ENCODE measurements at regions not wholly inside any gene's neighbourhood (a gene's known extent, or its start where the extent isn't known, plus 50 kb on each side); places are given as distances from the start of the nearest gene placed in this dataset.

DNA sequence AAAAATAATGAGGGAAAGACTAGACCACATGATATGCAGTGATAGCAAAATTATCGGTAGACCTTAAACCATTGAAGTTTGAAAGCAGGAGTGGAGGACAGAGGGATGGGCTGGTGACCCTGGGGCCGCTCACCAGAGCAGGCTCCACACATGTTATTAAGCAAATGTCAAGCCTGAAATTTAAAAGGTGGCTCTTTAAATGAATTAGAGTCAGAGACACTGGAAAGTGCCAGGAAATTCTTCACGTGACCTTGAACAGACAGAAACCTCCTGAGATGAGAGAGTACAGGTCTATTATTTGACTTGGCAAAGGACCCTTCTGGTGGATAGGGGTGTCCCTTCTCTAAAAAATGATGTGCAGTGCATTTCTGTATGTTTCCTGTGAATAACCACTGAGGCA is 111.0 kb upstream of the CPEB4 start:
- TF ChIP-seq, protein P1, sequence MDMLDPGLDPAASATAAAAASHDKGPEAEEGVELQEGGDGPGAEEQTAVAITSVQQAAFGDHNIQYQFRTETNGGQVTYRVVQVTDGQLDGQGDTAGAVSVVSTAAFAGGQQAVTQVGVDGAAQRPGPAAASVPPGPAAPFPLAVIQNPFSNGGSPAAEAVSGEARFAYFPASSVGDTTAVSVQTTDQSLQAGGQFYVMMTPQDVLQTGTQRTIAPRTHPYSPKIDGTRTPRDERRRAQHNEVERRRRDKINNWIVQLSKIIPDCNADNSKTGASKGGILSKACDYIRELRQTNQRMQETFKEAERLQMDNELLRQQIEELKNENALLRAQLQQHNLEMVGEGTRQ (CRISPR knock-in tag; IDR thresholded peaks at IDR 0.05), result no peak
- TF ChIP-seq EMX1 (CRISPR knock-in tag; IDR thresholded peaks at IDR 0.05) (no peak), ESRRA (CRISPR knock-in tag; IDR thresholded peaks at IDR 0.05; ENCODE audit: borderline replicate concordance) (no peak), NR2C2 (CRISPR knock-in tag; IDR thresholded peaks at IDR 0.05) (no peak), CREM (CRISPR knock-in tag; IDR thresholded peaks at IDR 0.05) (no peak), SP1 (CRISPR knock-in tag; conservative IDR thresholded peaks at IDR 0.05) (no peak), IRF2 (CRISPR knock-in tag; IDR thresholded peaks at IDR 0.05; ENCODE audit: borderline replicate concordance, low read depth) (no peak)
- TF ChIP-seq, protein P2, sequence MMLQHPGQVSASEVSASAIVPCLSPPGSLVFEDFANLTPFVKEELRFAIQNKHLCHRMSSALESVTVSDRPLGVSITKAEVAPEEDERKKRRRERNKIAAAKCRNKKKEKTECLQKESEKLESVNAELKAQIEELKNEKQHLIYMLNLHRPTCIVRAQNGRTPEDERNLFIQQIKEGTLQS (CRISPR knock-in tag; conservative IDR thresholded peaks at IDR 0.05), result no peak
- TF ChIP-seq, protein P3, sequence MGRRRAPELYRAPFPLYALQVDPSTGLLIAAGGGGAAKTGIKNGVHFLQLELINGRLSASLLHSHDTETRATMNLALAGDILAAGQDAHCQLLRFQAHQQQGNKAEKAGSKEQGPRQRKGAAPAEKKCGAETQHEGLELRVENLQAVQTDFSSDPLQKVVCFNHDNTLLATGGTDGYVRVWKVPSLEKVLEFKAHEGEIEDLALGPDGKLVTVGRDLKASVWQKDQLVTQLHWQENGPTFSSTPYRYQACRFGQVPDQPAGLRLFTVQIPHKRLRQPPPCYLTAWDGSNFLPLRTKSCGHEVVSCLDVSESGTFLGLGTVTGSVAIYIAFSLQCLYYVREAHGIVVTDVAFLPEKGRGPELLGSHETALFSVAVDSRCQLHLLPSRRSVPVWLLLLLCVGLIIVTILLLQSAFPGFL (CRISPR knock-in tag; IDR thresholded peaks at IDR 0.05; ENCODE audit: borderline replicate concordance), result no peak
- TF ChIP-seq, protein P4, sequence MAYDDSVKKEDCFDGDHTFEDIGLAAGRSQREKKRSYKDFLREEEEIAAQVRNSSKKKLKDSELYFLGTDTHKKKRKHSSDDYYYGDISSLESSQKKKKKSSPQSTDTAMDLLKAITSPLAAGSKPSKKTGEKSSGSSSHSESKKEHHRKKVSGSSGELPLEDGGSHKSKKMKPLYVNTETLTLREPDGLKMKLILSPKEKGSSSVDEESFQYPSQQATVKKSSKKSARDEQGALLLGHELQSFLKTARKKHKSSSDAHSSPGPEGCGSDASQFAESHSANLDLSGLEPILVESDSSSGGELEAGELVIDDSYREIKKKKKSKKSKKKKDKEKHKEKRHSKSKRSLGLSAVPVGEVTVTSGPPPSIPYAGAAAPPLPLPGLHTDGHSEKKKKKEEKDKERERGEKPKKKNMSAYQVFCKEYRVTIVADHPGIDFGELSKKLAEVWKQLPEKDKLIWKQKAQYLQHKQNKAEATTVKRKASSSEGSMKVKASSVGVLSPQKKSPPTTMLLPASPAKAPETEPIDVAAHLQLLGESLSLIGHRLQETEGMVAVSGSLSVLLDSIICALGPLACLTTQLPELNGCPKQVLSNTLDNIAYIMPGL (CRISPR knock-in tag; IDR thresholded peaks at IDR 0.05), result no peak
- TF ChIP-seq, protein P5, sequence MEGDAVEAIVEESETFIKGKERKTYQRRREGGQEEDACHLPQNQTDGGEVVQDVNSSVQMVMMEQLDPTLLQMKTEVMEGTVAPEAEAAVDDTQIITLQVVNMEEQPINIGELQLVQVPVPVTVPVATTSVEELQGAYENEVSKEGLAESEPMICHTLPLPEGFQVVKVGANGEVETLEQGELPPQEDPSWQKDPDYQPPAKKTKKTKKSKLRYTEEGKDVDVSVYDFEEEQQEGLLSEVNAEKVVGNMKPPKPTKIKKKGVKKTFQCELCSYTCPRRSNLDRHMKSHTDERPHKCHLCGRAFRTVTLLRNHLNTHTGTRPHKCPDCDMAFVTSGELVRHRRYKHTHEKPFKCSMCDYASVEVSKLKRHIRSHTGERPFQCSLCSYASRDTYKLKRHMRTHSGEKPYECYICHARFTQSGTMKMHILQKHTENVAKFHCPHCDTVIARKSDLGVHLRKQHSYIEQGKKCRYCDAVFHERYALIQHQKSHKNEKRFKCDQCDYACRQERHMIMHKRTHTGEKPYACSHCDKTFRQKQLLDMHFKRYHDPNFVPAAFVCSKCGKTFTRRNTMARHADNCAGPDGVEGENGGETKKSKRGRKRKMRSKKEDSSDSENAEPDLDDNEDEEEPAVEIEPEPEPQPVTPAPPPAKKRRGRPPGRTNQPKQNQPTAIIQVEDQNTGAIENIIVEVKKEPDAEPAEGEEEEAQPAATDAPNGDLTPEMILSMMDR (IDR thresholded peaks at IDR 0.05), result no peak
- TF ChIP-seq, protein P6, sequence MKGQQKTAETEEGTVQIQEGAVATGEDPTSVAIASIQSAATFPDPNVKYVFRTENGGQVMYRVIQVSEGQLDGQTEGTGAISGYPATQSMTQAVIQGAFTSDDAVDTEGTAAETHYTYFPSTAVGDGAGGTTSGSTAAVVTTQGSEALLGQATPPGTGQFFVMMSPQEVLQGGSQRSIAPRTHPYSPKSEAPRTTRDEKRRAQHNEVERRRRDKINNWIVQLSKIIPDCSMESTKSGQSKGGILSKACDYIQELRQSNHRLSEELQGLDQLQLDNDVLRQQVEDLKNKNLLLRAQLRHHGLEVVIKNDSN (CRISPR knock-in tag; IDR thresholded peaks at IDR 0.05), result no peak
- TF ChIP-seq, protein P7, sequence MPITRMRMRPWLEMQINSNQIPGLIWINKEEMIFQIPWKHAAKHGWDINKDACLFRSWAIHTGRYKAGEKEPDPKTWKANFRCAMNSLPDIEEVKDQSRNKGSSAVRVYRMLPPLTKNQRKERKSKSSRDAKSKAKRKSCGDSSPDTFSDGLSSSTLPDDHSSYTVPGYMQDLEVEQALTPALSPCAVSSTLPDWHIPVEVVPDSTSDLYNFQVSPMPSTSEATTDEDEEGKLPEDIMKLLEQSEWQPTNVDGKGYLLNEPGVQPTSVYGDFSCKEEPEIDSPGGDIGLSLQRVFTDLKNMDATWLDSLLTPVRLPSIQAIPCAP (CRISPR knock-in tag; IDR thresholded peaks at IDR 0.05), result no peak

Measured in WTC11 (cell line).